HuH-7.5 (cell line): ENCODE measurements at regions not wholly inside any gene's neighbourhood (a gene's known extent, or its start where the extent isn't known, plus 50 kb on each side); places are given as distances from the start of the nearest gene placed in this dataset.

Experiments used
- DNase-seq: peaks from one replicate; pipeline ENCODE4 v3.0.0; 2011; ENCODE audit warnings: low spot score

DNA sequence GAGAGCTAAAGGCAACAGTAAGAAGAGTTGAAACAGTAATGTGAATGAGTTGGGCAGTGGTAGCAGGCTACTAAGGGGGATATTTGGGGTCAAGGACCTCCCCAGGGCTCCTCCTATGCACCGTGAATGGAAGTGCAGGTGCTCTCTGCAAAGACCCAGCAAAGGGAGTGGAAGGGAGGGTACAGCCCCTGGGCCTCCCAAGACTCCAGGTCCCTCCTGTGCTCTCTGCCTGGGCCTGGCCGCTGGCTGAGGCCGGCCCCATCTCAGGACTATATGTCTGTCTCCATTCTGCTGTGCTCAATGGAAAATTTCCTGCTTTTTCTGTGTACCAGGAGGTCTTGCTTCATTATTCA lies 372.1 kb upstream of the MKI67 start:
- no peak for DNase-seq

DNA sequence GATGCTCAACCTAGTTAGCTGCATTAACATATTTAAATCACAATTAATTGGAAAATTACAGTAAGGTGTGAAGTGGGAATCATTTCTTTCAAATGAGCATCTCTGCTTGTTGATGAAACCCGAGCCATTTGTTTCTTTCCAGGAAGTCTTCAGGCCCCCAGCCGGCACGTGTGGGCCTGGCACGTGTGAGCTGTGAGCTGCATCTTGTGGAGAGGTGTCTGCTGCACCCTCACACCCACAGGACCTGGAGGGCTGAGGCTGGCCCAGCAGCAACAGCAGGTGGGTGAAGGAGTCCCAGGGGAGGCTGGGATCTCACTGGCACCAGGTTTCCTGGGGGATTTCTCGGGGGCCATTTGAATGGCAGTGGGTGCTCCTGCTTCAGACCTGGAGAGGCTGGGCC lies 372.5 kb upstream of the MKI67 start:
- DNase-seq, result no peak

DNA sequence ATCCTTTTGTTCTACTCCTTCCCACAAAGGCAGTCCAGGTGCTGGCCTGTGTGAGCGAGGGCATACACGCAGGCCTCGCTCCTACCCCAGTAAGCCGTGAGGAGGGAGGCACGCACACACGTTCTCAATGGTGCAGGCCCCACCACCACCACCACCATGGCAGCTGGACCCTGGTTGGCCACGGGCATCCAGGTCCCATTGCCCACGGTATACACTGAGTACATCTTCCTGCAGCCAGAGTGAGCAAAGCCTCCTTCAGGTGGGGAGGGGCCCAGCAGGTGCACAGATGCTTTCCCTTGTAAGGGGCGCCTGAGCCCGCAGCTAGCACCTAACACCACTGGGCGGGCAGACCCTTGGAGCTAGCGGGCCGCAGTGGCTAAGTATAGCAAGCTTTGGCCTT lies 373.3 kb upstream of the MKI67 start:
- DNase-seq, result no peak

DNA sequence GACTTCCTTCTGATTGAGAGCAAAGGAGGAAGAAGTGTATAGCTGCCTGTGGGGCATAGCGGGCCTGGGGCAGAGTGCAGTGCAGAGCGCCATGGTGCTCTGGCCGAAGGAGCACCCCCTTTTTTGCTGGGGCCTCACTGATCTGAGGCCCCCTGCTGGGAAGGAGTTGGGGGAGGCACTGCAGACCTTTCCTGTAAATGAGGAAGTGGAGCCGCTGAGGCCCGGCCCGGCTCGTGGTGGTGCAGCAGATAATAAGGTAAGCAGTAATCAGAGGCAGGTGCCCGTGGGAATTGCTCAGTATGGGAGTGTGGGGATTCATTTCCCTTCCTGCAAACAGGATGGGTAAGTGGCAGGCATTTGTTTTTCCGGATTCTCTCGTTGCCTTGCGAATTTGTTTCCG lies 373.7 kb upstream of the MKI67 start:
- no peak for DNase-seq

DNA sequence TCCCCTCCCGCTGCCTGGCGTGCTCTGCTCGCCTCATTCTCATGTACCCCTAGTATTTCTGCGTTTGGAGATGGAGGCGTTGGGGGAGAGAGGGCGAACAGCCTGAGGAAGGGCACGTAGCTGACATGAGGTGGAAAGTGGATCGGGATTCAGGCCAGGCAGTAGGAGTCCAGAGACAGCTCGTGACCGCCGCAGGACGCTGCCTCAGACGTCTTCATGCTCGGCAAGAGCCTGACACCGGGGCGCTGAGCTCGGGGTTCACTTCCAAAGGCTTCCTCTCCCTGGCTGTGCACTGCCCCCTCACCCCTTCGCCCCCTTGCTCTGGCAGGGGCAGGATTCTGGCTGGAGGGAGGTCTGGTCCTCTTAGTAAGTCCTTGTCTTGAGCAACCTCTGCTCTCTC lies 374.4 kb upstream of the MKI67 start:
- no peak for DNase-seq

DNA sequence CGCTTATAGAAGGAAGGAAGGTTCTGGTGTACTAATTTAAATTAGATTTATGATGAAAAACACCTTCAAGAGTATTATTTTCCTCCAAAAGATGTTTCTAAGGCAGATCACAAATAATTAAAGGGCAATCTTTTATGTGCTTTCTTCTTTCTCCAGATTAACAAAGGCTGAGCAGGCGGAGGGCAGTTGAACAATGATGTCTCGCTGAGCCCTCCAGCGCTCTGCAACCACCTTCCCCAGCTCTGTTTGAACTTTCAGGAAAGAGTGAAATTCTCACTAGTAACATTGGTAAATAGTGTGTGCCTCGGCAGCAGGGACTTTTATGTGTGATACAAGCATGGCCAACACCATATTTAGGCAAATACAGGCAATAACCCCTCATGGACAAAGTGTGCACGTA lies 379.1 kb upstream of the MKI67 start:
- DNase-seq, result no peak

DNA sequence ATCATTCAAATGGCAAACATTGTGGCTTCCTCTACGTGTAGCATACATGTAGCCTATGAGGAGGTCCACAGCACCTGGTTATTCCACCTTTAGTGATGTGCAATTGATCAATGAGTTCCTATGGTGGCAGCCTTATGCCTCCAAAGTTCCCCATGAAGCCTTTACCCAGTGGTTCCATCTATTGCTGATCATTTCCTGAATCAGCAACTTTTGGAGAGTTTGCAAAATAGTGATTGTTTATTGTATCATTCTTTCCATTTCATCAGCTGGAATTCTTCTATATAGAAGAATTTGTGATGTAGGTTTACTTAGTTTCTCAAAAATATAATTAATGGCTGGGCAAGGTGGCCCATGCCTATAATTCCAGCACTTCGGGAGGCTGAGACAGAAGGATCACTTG lies 380.2 kb upstream of the MKI67 start:
- DNase-seq, result no peak

DNA sequence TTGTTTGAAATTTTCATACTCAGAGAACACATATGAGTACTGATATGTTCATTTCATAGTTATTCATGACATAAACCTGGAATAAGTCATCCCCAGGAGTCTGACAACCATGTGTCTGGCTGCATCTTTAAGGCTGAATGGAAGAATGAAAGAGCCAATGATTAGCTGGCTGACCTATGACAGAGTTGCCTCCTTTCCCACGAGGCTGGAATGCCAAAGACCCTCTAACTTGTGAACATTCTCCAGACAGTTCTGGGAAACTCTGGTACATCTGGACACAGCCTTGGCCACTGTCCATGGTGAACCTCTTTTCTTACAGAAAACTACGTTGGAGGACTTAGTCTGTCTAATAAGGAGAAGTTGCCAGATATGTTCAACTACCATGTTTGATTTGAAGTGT lies 380.8 kb upstream of the MKI67 start:
- DNase-seq, result no peak

DNA sequence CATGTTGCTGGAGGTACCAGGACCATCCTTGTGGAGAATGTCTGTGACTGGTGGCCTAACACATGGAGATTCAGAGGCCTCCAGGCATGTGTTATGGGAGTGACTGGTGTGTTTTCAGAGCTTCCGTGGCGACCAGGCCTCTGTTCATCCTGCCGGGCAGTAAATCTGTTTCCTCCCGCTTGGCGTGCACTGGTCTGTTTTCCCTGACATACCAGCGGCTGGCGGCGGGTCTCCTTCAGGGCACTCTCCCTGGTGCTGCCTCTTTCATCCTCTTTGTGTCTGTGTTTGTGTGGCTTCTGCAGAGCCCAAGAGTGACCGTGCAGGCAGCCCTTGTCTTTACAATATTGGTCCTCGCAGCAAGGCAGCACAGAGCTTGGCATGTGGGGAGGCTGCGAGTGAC lies 385.1 kb upstream of the MKI67 start:
- no peak for DNase-seq

DNA sequence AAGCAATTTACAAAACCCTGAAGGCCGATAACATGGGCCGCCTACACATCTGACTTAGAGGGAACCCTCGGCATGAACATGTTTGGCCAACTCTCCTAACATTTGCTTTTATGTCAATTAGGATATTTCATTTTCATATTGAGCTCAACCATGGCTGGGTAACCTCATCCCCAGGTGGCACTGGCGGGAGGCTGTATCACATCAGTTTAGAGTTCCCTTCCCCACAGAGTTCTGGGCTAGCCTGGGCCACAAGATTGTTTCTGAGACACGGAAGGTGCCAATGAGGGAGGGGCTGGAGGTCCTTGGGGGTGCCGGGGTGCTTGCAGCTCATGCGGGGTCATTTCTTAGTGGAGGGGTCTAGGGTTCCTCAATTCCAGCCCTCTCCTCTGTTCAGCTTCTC lies 386.5 kb upstream of the MKI67 start:
- no peak for DNase-seq

DNA sequence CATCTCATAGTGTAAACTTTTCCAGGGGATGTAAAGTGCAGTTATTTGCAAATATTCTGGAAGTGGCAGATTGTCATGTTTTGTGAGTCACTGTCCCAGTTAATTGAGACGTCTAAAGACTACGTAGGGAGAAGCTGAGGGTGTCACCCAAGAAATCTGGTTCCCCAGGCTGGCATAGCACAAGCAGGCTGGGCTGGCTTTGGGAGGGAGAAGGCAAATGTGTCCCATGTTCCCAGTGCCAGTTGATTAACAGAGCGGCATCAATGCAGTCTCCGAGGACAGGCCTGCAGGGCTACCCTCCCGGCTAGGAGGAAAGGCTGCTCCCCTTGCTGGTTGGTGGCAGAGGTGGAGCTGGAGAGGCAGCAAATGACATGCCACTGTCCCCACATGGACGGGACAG lies 388.3 kb upstream of the MKI67 start:
- DNase-seq, result no peak

DNA sequence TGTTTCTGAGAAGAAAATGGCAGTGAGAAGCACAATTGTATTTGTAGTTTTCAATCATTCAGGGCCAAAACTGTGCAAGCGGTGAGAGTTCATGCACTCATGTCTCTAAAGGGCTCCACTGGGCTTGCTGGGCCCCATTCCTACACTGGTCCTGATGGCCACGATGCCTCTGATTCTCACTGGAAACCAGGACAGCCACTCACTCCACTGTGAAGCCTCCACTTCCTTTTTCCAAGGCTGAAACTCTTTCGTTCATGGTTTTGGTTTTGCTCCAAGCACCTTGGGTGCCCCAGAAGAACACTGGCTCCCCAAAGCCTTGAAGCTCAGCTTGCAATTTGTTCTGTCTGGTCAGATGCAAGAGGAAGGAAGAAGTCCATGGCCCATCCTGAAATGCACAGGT lies 390.0 kb upstream of the MKI67 start:
- DNase-seq, result no peak

DNA sequence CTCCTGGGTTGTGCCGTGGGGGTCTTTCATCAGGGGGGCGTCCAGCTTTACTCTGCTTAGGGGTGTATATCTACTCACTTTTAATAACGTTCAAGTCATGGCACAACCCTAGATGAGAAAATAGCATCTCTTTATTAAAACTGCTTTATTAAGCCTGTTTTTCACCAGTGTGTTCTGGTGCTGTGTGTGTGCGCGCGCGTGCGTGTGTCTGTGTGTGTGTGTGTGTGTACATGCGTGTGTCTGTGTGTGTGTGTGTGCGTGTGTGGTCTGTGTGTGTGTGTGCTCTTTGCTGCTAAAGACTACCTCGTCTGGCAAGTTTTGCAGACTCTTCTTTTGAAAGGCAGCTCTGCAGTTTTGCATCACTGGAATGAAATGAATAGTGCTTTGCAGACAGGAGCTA lies 390.9 kb upstream of the MKI67 start:
- DNase-seq, result no peak

DNA sequence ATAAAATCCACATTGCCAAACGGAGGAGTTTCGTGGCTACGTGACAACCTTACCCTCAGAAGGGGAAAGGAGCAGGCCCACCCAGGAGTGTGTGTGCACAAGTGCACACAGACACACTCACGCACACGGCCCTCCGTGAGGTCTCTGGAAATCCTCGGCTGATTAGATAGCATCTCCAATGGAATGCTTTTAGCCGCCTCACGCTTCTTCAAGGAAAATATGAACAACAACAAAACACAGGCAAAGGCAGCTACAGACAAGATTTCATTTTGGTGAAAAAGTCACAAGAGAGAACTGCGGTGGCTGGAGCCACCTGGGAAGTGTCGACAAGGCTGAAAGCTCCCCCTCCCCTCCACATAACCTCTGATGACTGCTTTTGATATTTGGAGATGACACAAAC lies 391.8 kb upstream of the MKI67 start:
- no peak for DNase-seq

DNA sequence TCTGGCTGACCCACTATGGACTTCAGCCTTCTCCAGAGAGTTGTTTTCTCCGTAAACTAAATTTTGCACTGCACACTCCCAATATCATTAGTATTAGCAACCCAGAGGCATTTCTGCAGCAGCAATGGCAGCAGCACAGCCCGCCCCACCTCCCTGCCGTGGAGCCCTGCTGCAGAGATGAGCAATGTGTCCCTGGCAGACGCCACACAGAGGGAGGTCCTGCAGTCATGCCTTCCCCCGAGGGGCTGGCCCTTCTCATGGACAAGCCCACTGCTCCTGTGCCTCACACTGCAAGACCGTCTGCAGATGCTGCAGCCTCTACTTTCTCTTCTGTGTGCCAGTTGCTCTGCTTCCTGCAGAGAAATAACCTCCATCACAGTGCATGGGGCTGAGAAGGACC lies 393.4 kb upstream of the MKI67 start:
- no peak for DNase-seq

DNA sequence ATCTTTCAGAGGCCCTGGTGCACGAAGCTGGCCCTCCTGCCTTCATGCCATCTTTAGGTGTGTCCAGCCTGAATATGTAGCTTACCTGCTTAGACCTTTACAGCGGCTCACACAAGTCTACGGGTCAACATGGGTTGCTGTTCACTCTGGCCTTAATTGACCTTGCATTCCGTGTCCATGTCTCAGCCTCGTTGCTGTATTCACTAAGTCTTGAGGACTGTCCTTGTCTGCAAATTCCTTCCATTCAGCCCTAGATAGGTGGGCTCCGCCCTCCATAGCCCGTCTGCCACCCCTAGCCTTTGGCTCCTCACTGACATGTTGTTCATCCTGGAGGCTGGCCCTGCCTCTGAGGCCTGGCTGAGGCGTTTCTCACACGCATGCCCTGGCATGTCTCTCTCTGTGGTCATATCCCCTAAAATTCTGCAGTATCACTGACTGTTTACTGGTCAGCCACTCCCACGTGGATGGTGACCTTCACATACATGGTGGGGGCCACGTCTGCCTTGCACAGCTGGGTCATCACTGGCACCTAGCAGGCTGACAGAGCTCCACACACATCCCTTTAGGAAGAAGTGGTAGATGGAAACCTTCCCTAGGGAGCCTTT lies 394.1 kb upstream of the MKI67 start:
- no peak for DNase-seq

DNA sequence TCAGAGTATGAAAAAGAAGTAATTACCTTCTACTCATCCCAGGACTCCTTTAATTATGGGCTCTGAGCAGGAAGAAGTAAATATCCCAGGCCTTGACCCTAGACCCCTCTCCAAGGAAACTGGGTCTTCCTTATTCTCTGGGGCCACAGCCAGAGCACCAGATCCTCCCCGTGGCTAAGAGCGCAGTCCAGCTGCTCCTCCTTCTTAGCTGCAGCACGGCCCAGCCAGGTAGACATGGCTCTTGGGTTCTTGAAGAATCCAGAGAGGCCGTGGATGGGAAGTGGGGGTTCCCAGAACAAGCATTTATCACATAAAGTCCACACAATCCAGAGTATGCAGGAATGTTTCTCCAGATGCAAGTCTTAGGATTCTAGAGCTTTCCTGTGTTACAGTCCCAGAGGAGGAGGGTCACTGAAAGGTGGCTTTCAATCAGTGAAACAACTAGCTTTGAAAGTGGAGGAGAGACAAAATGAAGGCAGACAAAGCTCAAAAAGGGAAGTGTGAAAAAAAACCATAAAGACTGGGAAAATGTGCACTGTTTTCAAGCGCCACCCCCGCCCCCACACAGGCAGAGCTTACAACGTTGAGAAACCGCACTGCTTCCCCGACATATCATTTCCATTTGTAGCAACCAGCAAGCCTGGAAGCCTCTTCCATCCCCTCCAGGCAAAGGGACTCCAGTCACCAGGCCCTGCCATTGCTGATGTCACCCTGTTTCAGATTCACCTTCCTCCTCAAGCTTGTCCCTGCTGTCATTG lies 396.5 kb upstream of the MKI67 start:
- no peak for DNase-seq

DNA sequence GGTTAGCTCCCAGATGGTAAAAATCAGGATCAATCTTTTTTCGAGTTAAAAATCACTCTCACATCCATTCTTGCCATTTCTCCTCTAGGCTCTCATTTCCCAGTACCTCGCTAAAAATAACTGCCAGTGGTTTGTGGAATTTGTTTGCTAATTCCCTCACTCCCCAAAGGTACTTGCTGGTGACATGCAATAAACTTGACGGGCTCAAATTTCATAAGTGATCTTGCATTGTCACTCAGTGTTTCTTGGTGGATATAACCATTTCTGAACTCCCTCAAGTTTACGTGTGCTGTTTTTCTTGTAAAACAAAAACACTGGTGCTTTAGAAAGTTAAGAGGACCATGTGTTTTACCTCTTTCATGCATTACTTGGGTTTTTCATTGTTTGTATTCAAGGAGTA lies 399.2 kb upstream of the MKI67 start:
- no peak for DNase-seq

DNA sequence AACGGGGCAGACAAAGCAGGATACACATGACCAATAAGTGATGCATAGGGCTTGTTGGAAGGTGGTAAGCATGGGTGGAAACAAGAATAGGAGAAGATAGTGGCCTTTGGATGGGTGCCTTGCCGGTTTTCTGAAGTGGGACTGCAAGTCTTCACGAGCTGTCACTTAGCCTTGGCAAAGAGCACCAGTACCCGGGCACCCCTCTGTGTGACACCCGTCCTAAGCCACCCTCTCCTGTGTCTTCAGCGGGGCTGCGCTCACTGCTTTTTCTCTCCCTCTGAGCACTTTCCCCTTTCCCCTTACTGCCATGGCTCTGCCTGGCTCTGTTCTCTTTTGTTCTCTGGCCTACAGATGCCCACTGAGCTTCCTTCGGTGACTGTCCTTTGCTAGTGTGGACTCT lies 399.7 kb upstream of the MKI67 start:
- DNase-seq, result no peak

DNA sequence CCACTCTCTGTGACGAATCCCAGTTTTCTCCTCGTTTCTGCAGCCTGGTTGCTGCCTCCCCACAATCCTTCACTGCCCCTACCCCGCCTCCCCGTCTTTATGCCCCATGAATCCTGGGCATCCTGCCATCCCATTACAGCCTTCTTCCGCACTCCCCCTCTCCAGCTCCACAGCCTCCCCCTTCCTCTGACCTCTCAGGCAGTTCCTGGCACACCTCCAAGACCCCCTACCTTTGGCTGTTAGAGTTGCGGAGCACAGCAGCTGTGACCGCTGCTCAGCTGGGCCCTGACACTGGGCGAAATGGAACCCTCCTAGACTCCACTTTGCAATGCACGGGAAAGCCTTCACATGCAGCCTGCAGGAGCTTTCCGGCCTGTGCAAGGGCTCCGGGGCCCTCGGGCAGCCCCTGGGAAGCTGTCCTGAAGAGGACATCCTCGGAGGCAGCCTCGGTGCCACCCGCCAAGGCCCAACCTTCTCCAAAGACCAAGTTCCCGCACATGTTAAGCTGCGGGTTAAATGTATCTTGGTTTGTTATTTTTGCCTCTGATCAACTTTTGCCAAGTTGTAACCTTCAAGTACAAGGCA lies 400.7 kb upstream of the MKI67 start:
- DNase-seq, result no peak

DNA sequence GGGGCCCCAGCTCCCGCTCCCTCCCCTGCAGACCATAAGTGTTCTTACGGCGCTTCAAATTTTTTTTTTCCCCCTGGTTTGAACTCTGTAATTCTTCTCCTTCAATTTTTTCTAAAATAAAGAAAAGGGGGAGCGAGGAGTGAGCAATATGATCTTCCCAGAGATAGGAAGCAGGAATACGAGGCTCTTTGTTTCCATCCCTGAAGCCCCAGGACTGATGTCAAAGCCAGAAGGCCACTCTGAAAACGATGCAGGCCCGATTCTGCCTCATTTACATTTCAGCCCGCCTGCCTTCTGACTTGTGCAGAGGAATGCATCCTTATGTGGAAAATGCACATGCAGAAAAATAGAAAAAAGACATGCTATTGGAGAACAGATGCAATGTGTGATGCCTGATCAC lies 401.5 kb upstream of the MKI67 start:
- no peak for DNase-seq

DNA sequence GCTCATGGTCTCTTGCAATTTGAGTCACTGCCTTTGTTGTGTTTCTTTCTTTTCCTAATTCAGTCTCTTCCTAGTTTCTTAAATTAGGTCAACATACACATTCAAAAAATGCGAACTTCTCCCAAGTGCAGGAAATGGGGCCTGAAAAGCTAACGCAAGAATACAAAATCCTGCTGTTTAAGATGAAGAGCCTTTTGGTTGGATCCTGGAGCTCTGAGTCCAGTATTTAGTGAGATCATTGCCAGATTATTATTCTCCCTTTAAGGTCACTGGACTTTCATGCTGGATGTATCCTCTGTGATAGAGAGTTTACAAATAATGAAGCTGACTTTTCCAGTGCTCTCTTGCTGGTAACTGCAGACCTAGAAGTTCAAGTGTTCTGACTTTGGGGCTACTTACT lies 401.9 kb upstream of the MKI67 start:
- no peak for DNase-seq

DNA sequence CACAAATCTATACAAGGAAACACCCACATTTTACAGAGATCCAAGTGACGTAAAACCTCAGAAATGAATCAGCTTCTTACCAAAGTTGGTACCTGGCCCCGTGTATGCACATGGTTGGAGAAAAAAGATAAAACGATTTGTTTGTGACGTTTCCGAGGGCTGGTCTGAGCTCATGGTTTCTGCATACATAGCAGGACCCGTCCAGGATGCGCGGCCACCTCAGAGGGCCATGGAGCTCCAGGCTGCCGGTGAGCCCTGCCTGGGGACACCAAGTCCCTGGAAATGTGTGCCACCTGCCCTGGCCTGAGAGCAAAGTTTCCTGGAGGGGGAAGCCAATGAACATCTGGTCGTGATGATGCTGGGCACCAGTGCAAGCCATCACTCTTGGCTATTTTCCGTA lies 402.6 kb upstream of the MKI67 start:
- DNase-seq, result no peak

DNA sequence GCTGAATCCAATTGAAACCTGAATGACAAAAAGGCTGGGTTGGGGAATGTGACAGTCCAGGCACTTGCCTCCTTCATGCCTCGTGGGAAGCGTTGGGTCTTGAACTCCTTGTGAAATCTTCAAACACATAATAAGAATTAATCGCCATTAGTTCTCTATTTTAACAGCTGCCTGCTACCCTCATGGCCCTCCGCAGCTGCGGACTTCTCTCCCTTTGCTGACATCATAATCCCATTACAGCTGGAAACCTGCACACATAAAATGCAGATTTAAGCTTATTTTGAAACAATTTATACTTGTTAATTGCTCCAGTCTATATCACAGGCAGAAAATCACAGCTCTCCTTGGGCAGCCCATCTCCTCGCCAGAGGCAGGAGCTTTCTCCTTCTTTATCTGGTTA lies 403.0 kb upstream of the MKI67 start:
- no peak for DNase-seq
